Neuron (in vitro differentiated cells): ENCODE measurements at regions not wholly inside any gene's neighbourhood (a gene's known extent, or its start where the extent isn't known, plus 50 kb on each side); places are given as distances from the start of the nearest gene placed in this dataset.

ENCODE experiments used
- H2AFZ ChIP-seq: one replicate; pipeline ENCODE4 v1.6.1; 2013; ENCODE audit warnings: low read depth, mild to moderate bottlenecking, inconsistent platforms, low read length, moderate library complexity
- H3K27me3 ChIP-seq: one replicate; pipeline ENCODE4 v1.6.1; 2013; ENCODE audit warnings: low read length; ENCODE audit not compliant: insufficient read depth
- H3K36me3 ChIP-seq: one replicate; pipeline ENCODE4 v1.6.1; 2013; ENCODE audit warnings: low read length; ENCODE audit not compliant: insufficient read depth
- H3K4me1 ChIP-seq: one replicate; pipeline ENCODE4 v1.6.1; 2013; ENCODE audit warnings: low read length; ENCODE audit not compliant: insufficient read depth
- H3K4me3 ChIP-seq: 2 replicates; pipeline ENCODE4 v1.5.1; 2013; ENCODE audit warnings: mild to moderate bottlenecking, low read length, moderate library complexity
- H3K9me3 ChIP-seq: one replicate; pipeline ENCODE4 v1.6.1; 2013; ENCODE audit warnings: low read length

DNA sequence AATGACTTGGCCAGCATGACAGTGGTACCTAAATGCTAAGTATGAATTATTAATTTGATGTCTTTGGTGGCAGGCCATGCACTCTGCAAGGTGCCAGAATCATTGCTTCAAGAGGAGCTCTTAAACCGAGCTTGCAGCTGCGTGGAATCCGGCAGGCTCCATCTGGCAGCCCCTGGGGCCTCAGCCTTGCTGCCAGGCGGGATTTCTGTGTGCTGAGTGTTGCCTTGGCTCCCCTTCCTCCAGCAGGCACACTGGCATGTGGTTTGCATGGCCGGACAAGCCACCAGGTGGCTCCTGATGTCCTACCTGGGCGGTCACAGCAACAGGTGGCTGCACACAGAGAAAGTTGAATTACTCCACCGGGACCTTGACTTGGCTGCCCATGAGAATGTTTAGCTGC is 155.4 kb downstream of the URB2 start:
- Histone ChIP-seq H3K27me3 (no peaks in the 10 kb centered on the region), H3K9me3 (no peaks in the 10 kb centered on the region), H3K36me3 (no peaks in the 10 kb centered on the region), H3K4me3 (no peak overlapping the region), H3K4me1 (peaks cover 8% of the 10 kb centered on the region), H2AFZ (no peak overlapping the region)

DNA sequence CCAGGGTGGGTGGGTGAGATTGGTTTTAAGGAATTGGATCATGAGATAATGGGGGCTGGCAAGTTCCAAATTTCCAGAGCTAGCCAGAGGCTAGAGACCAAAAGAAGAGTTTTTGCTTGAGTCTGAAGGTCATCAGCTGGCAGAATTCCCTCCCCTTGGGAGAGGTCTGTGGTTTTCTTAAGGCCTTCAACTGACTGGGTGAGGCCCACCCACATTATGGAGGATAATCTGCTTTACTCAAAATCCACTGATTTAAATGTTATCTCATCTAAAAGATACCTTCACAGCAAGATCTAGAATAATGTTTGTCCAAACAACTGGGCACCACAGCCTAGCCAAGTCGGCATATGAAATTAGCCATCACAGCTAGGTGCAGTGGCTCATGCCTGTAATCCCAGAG is 156.4 kb downstream of the URB2 start:
- Histone ChIP-seq H3K27me3 (no peaks in the 10 kb centered on the region), H3K9me3 (peaks cover 3% of the 10 kb centered on the region), H3K36me3 (no peaks in the 10 kb centered on the region), H3K4me1 (peaks cover 8% of the 10 kb centered on the region), H3K4me3 (no peak overlapping the region), H2AFZ (no peak overlapping the region)

DNA sequence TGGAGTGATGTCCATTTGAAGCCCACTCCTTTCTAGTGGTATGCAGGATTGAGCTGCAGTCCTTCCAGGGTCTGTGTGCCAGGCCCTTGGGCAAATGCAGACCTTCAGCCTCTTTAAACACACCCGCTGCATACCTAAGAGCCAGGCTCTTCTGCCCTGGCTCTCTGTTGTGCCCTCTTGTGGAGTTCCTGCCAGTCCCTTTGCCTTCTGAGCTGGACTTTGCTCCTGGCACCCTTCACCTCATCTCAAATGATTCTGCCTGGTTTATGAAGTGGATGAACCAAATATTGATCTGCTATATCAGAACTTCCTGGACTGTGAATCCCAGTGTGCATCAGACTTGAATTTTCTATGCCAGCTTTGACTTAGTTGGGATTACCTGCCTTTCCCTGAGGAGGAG is 158.8 kb downstream of the URB2 start:
- Histone ChIP-seq H3K9me3 (peaks cover 5% of the 10 kb centered on the region), H2AFZ (no peak overlapping the region), H3K4me1 (no peaks in the 10 kb centered on the region), H3K27me3 (no peaks in the 10 kb centered on the region), H3K4me3 (no peak overlapping the region), H3K36me3 (no peaks in the 10 kb centered on the region)

DNA sequence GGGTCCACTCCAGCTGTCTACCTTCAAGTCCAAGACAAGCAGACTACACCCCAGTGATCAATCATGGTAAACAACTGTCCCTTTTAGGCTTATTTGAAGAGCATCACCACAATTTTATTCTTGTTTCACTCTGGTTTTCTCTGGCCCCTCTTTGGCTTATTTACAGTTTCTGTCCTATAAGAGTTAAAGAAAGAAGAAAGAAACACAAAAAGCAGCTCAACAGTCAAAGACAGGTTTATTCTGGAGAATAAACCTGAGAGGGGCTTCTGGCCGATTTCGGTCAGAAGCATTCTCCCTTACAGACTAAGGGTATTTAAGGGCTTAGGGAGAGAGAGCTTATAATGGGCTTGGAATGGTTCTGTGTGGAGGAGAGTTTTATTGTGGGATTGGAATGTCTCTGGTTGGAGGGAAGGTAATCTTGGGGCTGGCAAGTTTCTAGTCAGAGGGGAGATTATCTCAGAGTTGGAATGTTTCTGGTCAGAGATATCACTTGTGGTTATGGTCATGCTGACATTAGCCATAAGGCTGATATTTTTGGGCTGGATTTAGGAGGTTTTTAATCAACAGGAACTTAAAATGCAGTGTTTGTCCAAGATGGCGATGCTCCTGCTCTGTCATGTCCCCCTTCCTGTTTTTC is 161.0 kb downstream of the URB2 start:
- Histone ChIP-seq H3K27me3 (no peaks in the 10 kb centered on the region), H3K36me3 (no peaks in the 10 kb centered on the region), H3K4me1 (no peaks in the 10 kb centered on the region), H2AFZ (no peak overlapping the region), H3K4me3 (no peak overlapping the region), H3K9me3 (peaks cover 5% of the 10 kb centered on the region)

DNA sequence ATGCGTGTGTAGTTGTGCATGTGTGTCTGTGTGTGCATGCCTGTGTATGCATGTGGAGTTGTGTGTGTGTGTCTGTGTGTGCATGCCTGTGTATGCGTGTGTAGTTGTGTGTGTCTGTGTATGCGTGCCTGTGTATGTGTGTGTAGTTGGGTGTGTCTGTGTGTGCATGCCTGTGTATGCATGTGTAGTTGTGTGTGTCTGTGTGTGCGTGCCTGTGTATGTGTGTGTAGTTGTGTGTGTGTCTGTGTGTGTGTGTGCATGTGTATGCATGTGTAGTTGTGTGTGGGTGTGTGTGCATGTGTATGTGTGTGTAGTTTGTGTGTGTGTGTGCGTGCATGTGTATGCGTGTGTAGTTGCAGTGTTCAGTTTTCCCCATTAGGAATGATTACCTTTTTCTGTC is 162.0 kb downstream of the URB2 start:
- no peak overlapping the region for H3K4me3 ChIP-seq
- H3K27me3 ChIP-seq: no peaks in the 10 kb centered on the region
- no peak overlapping the region for H2AFZ ChIP-seq
- H3K36me3 ChIP-seq: no peaks in the 10 kb centered on the region
- peaks cover 5% of the 10 kb centered on the region for H3K9me3 ChIP-seq
- H3K4me1 ChIP-seq: no peaks in the 10 kb centered on the region

DNA sequence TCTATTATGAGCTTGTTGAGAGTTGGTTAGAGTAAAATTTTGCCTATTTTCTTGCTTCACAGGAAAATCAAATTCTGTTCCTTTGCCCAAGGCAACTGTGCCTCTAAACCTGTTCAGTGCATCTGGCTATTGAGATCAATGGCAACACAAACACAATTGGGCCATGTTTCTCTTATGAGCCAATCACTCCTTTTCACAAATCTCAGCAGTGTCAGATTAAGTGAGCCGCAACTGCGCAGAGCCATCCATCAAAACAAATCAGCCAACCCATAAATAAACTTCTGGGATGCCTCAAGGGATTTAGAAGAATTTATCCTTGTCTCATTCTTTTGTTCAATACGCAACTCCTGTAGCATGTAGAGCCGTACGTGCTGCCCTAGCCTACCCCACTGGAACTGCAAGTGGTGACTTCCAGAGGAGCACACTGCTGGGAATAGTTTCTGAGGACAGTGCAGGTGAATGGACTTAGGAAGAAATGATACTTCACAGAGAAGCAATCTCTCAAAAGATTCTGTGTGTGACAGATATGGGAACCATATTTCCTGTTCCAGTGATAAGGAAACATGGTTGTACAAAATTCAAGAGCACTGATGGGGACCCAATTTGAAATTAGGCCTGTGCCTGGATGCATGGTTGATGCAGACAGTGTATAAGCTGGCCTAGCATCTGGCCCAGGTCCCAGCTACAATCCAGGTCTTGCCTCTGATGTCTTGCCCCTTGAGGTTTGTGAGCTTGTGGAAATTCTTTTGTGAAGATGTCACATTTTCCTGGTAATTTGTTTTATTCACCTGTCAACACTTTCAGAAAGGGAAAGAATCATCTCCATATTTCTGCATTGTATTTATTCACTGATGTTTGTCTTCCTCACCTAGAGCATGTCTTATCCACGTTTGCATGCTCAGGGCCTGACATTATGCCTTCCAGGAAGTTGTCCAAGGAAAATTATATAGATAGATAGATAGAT is 166.2 kb downstream of the URB2 start:
- Histone ChIP-seq H3K27me3 (no peaks in the 10 kb centered on the region), H3K9me3 (peaks cover 2% of the 10 kb centered on the region), H2AFZ (no peak overlapping the region), H3K4me1 (no peaks in the 10 kb centered on the region), H3K4me3 (no peak overlapping the region), H3K36me3 (no peaks in the 10 kb centered on the region)

DNA sequence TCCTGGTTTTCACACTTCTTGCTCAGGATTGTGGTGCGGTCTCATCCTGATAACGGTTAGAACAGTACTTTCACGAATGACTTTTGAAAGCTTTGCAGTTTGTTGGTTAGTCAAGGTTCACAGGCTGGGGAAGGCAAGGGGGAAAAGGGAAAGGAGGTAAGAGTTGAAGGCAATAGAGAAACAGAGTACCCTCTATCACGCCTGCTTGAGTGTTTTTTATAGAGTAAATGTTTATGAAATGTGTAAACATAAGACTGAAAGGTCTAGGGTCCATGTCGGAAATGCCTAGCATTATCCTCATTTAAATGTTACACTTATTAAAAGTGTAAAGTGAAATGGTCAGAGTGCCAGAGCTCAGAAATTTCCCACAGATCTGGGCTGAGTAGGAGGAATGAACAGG is 167.4 kb downstream of the URB2 start:
- Histone ChIP-seq H3K27me3 (no peaks in the 10 kb centered on the region), H2AFZ (no peak overlapping the region)

DNA sequence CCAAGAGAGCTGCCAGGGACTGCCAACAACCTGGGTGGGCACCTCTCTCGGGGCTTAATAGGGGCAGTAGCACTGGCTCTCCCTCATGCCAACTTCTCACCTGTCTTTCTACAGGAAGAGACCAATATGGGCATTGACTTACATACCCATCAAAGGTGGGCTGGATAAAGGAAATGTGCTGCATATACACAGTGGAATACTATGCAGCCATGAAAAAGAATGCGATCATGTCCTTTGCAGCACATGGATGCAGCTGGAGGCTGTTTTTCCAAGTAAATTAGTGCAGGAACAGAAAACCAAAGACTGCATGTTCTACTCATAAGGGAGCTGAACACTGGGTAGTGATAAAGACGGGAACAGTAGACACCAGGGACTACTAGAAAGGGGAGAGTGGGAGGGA is 172.5 kb downstream of the URB2 start:
- H2AFZ ChIP-seq: no peak overlapping the region
- no peaks in the 10 kb centered on the region for H3K27me3 ChIP-seq
- no peaks in the 10 kb centered on the region for H3K9me3 ChIP-seq
- no peak overlapping the region for H3K4me3 ChIP-seq
- H3K4me1 ChIP-seq: no peaks in the 10 kb centered on the region
- H3K36me3 ChIP-seq: no peaks in the 10 kb centered on the region

More for the DNA sequence above, 167.4 kb downstream of the URB2 start:
- Histone ChIP-seq H3K9me3 (no peaks in the 10 kb centered on the region), H3K36me3 (no peaks in the 10 kb centered on the region), H3K4me3 (no peak overlapping the region), H3K4me1 (no peaks in the 10 kb centered on the region)

DNA sequence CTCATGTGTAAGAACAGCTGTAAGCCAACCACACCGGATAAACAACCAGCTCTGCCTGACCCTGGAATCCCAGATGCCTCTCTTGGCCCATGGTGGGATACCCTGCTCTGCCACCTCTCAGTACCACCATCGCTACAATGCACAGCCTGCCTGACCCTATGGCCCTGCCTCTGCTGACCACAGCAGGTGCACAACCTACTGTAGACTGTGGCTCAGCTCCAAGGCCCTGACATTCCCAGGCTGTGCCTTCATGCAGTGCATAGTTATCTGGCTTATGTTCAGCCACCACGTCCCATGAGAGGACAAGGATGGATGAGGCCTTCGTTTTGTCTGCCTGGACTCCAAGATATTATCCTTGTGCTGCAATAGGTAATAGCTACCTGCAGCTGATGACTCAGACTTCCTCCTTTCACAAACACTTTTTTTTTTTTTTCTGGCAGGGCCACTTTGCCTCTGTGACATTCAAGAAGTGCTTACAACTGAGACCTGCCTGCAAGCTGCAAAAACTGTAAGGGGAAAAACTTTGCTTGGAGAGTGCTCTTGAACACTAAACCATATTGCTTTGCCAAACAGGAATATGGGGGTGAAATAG is 177.7 kb downstream of the URB2 start:
- no peaks in the 10 kb centered on the region for H3K4me1 ChIP-seq
- no peaks in the 10 kb centered on the region for H3K9me3 ChIP-seq
- H2AFZ ChIP-seq: no peak overlapping the region
- no peaks in the 10 kb centered on the region for H3K27me3 ChIP-seq
- no peaks in the 10 kb centered on the region for H3K36me3 ChIP-seq
- H3K4me3 ChIP-seq: no peak overlapping the region

DNA sequence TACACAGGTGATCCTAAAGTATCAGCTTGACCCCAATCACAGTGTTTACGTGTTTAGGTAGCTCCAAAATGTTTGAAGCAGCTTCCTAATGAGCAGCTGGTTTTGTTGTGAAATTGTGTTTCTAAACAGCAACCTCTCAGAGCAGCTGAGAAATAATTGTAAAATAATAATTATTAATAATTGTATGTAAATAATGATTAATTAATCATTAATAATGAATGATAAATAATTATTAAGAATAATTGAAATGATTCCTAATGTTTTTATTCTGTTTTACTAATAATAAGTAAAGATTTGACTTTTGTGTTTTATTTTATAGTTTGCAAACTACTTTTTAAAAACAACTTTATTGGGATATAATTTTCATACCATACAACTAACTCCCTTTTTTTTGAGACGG is 182.2 kb downstream of the URB2 start:
- H3K4me1 ChIP-seq: no peaks in the 10 kb centered on the region
- H3K4me3 ChIP-seq: no peak overlapping the region
- no peaks in the 10 kb centered on the region for H3K9me3 ChIP-seq
- H2AFZ ChIP-seq: no peak overlapping the region
- H3K27me3 ChIP-seq: no peaks in the 10 kb centered on the region
- H3K36me3 ChIP-seq: no peaks in the 10 kb centered on the region

DNA sequence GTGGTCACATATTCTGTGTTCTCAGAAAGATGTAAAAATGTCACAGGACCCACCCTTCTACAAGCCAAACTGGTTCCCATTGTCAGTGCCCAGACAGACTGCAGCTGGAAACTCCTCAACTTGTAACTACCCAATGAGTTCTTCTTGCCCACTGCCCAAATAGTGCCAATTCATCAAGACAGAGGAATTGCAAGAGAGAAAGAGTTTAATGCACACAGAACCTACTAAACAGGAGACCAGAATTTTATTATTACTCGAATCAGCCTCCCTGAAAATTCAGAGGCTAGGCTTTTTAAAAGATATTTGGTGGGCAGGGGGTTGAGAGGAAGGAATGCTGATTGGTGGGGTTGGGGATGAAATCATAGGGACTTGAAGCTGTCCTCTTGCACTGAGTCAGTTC is 184.1 kb downstream of the URB2 start:
- Histone ChIP-seq H3K9me3 (no peaks in the 10 kb centered on the region), H3K4me3 (no peak overlapping the region), H3K36me3 (no peaks in the 10 kb centered on the region), H3K4me1 (no peaks in the 10 kb centered on the region), H3K27me3 (peaks cover 2% of the 10 kb centered on the region), H2AFZ (no peak overlapping the region)

DNA sequence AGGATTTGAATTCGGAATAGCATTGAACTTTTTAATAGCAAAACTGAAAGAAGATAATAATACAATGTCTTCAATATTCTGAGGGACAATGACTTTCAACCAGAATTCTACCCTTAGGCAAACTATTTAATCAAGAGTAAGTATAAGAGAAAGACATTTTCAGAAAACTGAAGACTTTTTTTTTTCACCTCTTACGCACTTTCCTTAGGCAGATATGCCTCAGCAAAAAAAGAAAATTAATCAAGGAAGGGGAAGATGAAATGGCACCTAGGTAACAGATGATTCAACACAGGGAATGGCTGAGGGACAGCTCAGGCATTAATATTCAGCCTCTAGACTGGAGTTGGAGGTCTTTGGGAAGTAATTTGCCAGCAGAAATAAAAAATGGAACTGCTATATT is 184.9 kb downstream of the URB2 start:
- Histone ChIP-seq H3K9me3 (no peaks in the 10 kb centered on the region), H3K4me1 (no peaks in the 10 kb centered on the region), H3K27me3 (peaks cover 2% of the 10 kb centered on the region), H2AFZ (no peak overlapping the region), H3K36me3 (no peaks in the 10 kb centered on the region), H3K4me3 (no peak overlapping the region)

DNA sequence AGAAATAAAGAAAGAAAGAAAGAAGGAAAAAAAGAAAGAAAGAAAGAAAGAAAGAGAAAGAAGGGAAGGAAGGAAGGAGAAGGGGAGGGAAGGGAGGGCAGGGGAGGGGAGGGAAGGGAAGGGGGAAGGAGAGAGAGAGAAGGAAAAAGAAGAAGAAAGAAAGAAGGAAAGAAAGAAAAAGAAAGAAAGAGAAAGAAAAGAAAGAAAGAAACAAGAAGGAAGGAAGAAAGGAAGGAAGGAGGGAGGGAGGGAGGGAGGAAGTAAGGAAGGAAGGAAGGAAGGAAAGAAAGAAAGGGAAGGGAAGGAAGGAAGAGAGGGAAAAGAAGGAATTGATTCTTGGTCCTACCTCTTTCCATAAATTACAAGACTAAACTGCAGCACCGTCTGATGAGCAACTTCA is 186.1 kb downstream of the URB2 start:
- Histone ChIP-seq H3K4me3 (no peak overlapping the region), H3K4me1 (no peaks in the 10 kb centered on the region), H3K9me3 (no peaks in the 10 kb centered on the region), H3K36me3 (no peaks in the 10 kb centered on the region), H2AFZ (no peak overlapping the region), H3K27me3 (peaks cover 2% of the 10 kb centered on the region)
